Karpas-422 (cell line): ENCODE measurements at regions not wholly inside any gene's neighbourhood (a gene's known extent, or its start where the extent isn't known, plus 50 kb on each side); places are given as distances from the start of the nearest gene placed in this dataset.

Experiments used
- DNase-seq: peaks from one replicate; pipeline ENCODE4 v3.0.0-alpha.2; 2015
- H2AFZ ChIP-seq: fragments of 200-600 bp; sonication (generic); 2 replicates; pipeline ENCODE4 v1.6.1; 2014; ENCODE audit warnings: antibody characterized with exemption, low read length, mixed read lengths
- H3K27ac ChIP-seq: fragments of 200-600 bp; sonication (generic); 2 replicates; pipeline ENCODE4 v1.5.1; 2014; ENCODE audit warnings: mild to moderate bottlenecking, low read length, moderate library complexity
- H3K27me3 ChIP-seq: fragments of 200-600 bp; sonication (generic); 2 replicates; pipeline ENCODE4 v1.6.1; 2014; ENCODE audit warnings: low read length, mixed read lengths
- H3K36me3 ChIP-seq: fragments of 200-600 bp; sonication (generic); 2 replicates; pipeline ENCODE4 v1.6.1; 2014; ENCODE audit warnings: low read length, mixed read lengths; ENCODE audit not compliant: insufficient read depth
- H3K4me1 ChIP-seq: fragments of 200-600 bp; sonication (generic); 2 replicates; pipeline ENCODE4 v1.6.1; 2014; ENCODE audit warnings: mild to moderate bottlenecking, low read length, mixed read lengths
- H3K4me2 ChIP-seq: fragments of 200-600 bp; sonication (generic); 2 replicates; pipeline ENCODE4 v1.6.1; 2014; ENCODE audit warnings: low read length, low read depth, mild to moderate bottlenecking; ENCODE audit not compliant: poor library complexity, severe bottlenecking
- H3K4me3 ChIP-seq: fragments of 200-600 bp; sonication (generic); 2 replicates; pipeline ENCODE4 v1.5.1; 2014; ENCODE audit warnings: mild to moderate bottlenecking, antibody characterized with exemption, low read length, mixed read lengths
- H3K79me2 ChIP-seq: fragments of 200-600 bp; sonication (generic); 2 replicates; pipeline ENCODE4 v1.6.1; 2014; ENCODE audit warnings: mild to moderate bottlenecking, low read length, mixed read lengths
- H3K9ac ChIP-seq: fragments of 200-600 bp; sonication (generic); 2 replicates; pipeline ENCODE4 v1.6.0; 2014; ENCODE audit warnings: low read length
- H3K9me2 ChIP-seq: fragments of 200-600 bp; sonication (generic), shearing (Covaris generic); replicated peaks from 2 replicates; pipeline ENCODE4 v1.6.0; 2014; ENCODE audit warnings: mild to moderate bottlenecking, low read length, moderate library complexity; ENCODE audit not compliant: insufficient read depth
- H3K9me3 ChIP-seq: fragments of 300-700, 200-600 bp; sonication (generic); 2 replicates; pipeline ENCODE4 v1.6.1; 2014; ENCODE audit warnings: low read length, mixed read lengths
- H4K20me1 ChIP-seq: fragments of 200-600 bp; sonication (generic); 2 replicates; pipeline ENCODE4 v1.6.1; 2014; ENCODE audit warnings: mild to moderate bottlenecking, antibody characterized with exemption, low read length, low read depth; ENCODE audit not compliant: insufficient read depth

DNA sequence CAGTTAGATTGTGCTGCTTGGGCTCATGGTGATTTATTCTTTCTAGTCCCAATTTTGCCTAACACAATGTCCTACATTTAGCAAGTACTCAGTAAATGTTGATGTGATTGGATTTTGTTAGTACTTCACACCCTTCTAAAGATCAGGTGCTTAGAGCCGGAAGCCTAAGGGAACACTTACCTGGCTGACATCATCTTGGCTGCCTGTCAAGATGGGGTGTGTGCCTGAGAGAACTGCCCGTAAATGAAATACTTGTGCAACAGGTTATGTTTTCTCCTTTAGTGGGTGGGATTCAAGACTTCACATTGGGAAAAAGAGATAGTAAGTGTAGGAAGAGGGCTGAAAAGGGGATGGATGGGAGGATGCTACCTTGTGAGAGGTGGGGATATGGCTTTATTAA lies 75.5 kb upstream of the MACF1 start:
- no peaks in the 10 kb centered on the region for H3K9me2 ChIP-seq
- no peaks in the 10 kb centered on the region for H3K9me3 ChIP-seq
- no peaks in the 10 kb centered on the region for H3K79me2 ChIP-seq
- H3K36me3 ChIP-seq = no peaks in the 10 kb centered on the region
- DNase-seq = no peak
- H4K20me1 ChIP-seq = no peaks in the 10 kb centered on the region
- H3K4me2 ChIP-seq = no peak overlapping the region
- no peak overlapping the region for H2AFZ ChIP-seq
- no peak overlapping the region for H3K9ac ChIP-seq
- H3K4me1 ChIP-seq = no peaks in the 10 kb centered on the region
- H3K4me3 ChIP-seq = no peak overlapping the region
- H3K27ac ChIP-seq = no peak overlapping the region
- H3K27me3 ChIP-seq = no peaks in the 10 kb centered on the region

DNA sequence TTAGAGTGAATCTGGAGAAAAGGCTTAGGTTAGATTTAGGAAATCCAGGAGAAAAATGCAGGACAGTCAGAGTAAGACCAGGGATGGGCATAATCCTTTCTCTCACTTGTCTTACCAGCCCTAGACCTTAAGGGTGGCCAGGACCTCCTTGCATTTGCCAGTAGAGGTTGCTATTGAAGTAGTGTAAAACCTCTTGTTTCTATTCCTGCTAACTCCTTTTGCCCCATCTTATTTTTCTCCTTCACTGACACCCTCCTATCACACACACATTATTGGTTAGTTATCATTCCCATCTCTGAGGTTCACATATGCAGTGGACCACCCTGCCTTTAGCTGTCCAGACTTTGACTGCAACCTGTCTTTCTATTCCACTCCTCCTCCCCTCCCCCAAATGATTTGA lies 75.0 kb upstream of the MACF1 start:
- Histone ChIP-seq H3K4me2 (no peak overlapping the region), H3K9me3 (no peaks in the 10 kb centered on the region), H4K20me1 (no peaks in the 10 kb centered on the region), H2AFZ (no peak overlapping the region), H3K4me3 (no peak overlapping the region), H3K79me2 (no peaks in the 10 kb centered on the region), H3K27me3 (no peaks in the 10 kb centered on the region), H3K36me3 (no peaks in the 10 kb centered on the region), H3K27ac (no peak overlapping the region), H3K4me1 (no peaks in the 10 kb centered on the region), H3K9me2 (no peaks in the 10 kb centered on the region), H3K9ac (no peak overlapping the region)
- DNase-seq = no peak

DNA sequence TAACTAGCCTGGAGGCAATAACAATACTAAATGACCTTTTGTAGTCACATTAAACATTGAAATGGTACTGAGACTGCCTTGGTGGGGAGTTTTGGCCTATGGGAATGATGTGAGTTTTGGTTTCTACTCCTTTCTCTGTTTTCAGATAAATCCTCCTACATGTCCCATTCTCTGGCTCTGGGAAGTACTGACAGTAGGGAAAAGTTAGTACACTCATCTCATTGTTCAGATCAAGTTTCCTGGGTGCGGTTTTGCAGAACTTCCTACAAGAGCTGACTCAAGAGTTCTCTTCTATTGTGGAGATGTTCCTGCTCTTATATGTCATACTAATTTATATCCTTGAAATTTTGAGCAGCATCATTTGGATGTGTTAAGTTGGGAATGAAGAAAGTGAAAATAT lies 74.2 kb upstream of the MACF1 start:
- Histone ChIP-seq H4K20me1 (no peaks in the 10 kb centered on the region), H3K4me2 (no peak overlapping the region), H2AFZ (no peak overlapping the region), H3K79me2 (no peaks in the 10 kb centered on the region), H3K36me3 (no peaks in the 10 kb centered on the region), H3K9ac (no peak overlapping the region), H3K27me3 (no peaks in the 10 kb centered on the region), H3K9me3 (no peaks in the 10 kb centered on the region), H3K4me1 (no peaks in the 10 kb centered on the region), H3K4me3 (no peak overlapping the region), H3K9me2 (no peaks in the 10 kb centered on the region), H3K27ac (no peak overlapping the region)
- no peak for DNase-seq

DNA sequence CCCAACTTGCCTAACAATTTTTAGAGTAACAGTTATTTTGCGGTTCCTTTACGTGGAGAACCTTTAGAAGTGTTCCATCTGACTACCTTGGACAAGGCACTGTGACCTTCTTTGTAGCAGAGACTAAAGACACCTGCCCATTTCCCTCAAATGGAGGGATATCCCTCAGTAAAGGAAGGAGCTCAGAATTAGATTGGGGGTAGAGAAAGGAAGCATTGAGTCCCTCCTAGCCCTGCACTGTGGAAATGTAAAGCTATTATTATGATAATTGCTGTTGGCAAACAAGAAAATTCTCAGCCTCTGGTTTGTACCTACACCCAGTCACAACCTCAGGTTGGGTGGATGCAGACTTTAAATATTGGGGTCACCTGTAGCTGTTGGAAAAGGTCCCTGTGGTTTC lies 72.6 kb upstream of the MACF1 start:
- Histone ChIP-seq H3K79me2 (no peaks in the 10 kb centered on the region), H3K4me3 (no peak overlapping the region), H3K4me2 (no peak overlapping the region)

DNA sequence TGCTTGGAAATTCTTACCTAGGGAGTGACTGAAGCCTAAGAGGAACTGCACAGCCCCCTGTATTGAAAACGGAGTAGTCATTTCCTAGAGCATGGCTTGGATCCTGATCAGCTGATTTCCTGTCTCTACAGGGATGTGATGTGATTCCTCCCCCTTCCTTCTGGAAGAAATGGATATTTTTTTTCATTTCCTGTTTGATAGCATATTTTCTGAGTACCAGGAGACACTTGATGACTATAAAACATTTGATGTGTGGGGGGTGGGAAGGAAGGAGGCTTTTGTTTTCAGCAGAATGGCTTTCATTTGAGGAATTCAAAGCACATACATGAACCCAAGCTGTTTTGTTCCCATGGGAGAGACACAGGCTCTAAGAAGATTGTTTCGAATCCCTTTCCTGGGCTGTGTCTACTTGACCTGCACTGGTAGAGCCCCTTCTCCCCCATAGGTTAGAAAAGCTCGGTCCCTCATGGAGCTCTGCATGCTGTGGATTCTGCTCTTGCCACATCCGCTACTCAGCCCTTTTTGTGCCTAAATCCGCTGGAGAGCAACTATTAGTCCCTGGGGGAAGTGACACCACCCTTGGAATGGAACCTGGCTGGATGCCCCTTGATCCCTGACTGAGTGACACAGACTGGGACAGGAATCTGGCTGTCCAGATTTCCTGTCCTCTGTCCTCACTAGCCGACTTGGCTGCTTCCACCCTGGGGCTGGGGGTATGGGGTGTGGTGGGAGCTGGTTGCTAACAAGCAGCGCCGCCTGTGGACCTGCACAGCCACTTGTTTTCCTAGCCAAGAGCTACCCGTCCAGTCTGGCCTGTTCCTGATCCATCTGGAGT lies 71.8 kb upstream of the MACF1 start:
- Histone ChIP-seq H2AFZ (no peak overlapping the region), H3K4me1 (no peaks in the 10 kb centered on the region), H3K27ac (no peak overlapping the region), H3K9me3 (no peaks in the 10 kb centered on the region), H3K79me2 (no peaks in the 10 kb centered on the region), H3K4me2 (no peak overlapping the region), H3K27me3 (no peaks in the 10 kb centered on the region), H3K9ac (no peak overlapping the region), H4K20me1 (no peaks in the 10 kb centered on the region), H3K9me2 (no peaks in the 10 kb centered on the region), H3K4me3 (no peak overlapping the region), H3K36me3 (no peaks in the 10 kb centered on the region)
- no peak for DNase-seq

More for the DNA sequence above, 72.6 kb upstream of the MACF1 start:
- no peaks in the 10 kb centered on the region for H3K4me1 ChIP-seq
- H3K9me3 ChIP-seq = no peaks in the 10 kb centered on the region
- no peak overlapping the region for H3K9ac ChIP-seq
- no peaks in the 10 kb centered on the region for H3K9me2 ChIP-seq
- H3K27ac ChIP-seq = no peak overlapping the region
- no peaks in the 10 kb centered on the region for H3K36me3 ChIP-seq
- no peak for DNase-seq
- no peaks in the 10 kb centered on the region for H3K27me3 ChIP-seq
- H2AFZ ChIP-seq = no peak overlapping the region
- no peaks in the 10 kb centered on the region for H4K20me1 ChIP-seq

DNA sequence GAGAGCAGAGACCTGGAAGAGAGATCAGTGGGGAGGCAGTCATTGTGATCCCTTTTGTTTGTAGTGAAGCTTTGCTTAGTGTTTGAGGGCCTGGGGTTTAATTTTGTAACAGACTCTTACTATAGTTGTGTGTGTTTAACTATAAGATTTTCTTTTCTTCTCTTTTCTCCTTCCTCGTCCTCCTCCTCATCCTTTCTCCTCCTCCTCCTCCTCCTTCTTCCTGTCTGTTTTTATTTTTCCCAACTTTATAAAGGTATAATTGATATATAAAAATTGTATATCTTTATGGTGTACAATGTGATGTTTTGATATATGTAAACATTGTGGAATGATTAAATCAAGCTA lies 71.2 kb upstream of the MACF1 start:
- Histone ChIP-seq H3K79me2 (no peaks in the 10 kb centered on the region), H3K4me3 (no peak overlapping the region), H3K36me3 (no peaks in the 10 kb centered on the region), H3K27ac (no peak overlapping the region), H3K9me2 (no peaks in the 10 kb centered on the region), H3K9ac (no peak overlapping the region), H3K4me1 (no peaks in the 10 kb centered on the region), H3K4me2 (no peak overlapping the region), H4K20me1 (no peaks in the 10 kb centered on the region), H3K9me3 (no peaks in the 10 kb centered on the region), H2AFZ (no peak overlapping the region), H3K27me3 (no peaks in the 10 kb centered on the region)
- DNase-seq = no peak

DNA sequence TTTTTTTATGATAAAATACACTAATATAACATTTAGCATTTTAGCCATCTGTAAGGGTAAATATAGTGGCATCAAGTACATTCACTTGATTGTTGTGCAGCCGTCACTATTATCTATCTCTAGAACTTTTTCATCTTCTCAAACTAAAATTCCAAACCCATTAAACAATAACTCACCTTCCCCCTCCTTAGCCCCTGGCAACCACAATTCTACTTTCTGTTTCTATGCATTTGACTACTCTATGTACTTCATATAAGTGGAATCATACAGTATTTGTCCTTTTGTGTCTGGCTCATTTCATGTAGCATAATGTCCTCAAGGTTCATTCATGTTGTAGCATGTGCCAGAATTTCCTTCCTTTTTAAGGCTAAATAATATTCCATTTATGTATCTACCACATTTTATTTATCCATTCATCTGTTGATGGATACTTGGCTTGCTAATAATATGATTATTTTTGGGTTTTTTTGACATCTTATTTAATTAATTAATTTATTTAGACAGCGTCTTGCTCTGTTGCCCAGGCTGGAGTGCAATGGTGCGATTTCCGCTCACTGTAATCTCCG lies 69.6 kb upstream of the MACF1 start:
- Histone ChIP-seq H2AFZ (no peak overlapping the region), H4K20me1 (no peaks in the 10 kb centered on the region), H3K27me3 (no peaks in the 10 kb centered on the region), H3K4me2 (no peak overlapping the region), H3K4me3 (no peak overlapping the region), H3K9ac (no peak overlapping the region), H3K36me3 (no peaks in the 10 kb centered on the region), H3K79me2 (no peaks in the 10 kb centered on the region), H3K9me2 (no peaks in the 10 kb centered on the region), H3K9me3 (no peaks in the 10 kb centered on the region), H3K27ac (no peak overlapping the region), H3K4me1 (no peaks in the 10 kb centered on the region)
- DNase-seq = no peak

DNA sequence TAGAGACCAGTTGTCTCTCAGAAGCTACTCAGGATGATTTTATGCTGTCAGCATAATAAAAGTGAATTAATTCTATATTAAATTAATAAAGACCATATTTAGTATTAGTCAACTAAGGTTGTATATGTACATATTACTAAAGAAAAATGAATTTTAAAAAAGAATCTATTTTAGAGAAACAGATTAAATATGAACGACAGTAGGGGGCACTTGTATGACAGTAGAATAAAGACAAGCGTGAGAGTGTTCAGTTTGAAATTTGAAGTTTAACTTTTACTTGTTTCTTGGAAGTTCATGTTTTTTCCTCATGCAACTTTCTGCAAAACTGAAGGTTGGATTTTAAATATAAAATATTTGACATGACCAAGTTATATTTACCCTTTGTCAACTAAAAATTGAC lies 67.9 kb upstream of the MACF1 start:
- Histone ChIP-seq H3K4me3 (no peak overlapping the region), H3K79me2 (no peaks in the 10 kb centered on the region), H3K9ac (no peak overlapping the region), H3K4me1 (no peaks in the 10 kb centered on the region), H2AFZ (no peak overlapping the region), H4K20me1 (no peaks in the 10 kb centered on the region), H3K9me3 (no peaks in the 10 kb centered on the region), H3K36me3 (no peaks in the 10 kb centered on the region), H3K9me2 (no peaks in the 10 kb centered on the region), H3K27me3 (no peaks in the 10 kb centered on the region), H3K27ac (no peak overlapping the region), H3K4me2 (no peak overlapping the region)
- DNase-seq = no peak
